Osteoblast (primary cell): ENCODE measurements at regions not wholly inside any gene's neighbourhood (a gene's known extent, or its start where the extent isn't known, plus 50 kb on each side); places are given as distances from the start of the nearest gene placed in this dataset.

Experiments used
- DNase-seq: peaks from one replicate; pipeline ENCODE4 v3.0.0; 2011; ENCODE audit warnings: low spot score, mixed read lengths; ENCODE audit not compliant: insufficient read length; ENCODE audit errors: missing footprints
- H2AFZ ChIP-seq: 2 replicates; pipeline ENCODE4 v1.6.0; 2011; ENCODE audit warnings: mild to moderate bottlenecking, low read length
- H3K27ac ChIP-seq: 2 replicates; pipeline ENCODE4 v1.5.1; 2011; ENCODE audit warnings: mild to moderate bottlenecking, low read depth, low read length, moderate library complexity
- H3K27me3 ChIP-seq: 2 replicates; pipeline ENCODE4 v1.6.0; 2012; ENCODE audit warnings: mild to moderate bottlenecking, control low read depth, inconsistent platforms, low read length, moderate library complexity; ENCODE audit not compliant: insufficient read depth
- H3K36me3 ChIP-seq: 2 replicates; pipeline ENCODE4 v1.5.1; 2011; ENCODE audit warnings: mild to moderate bottlenecking, low read length, control low read depth, moderate library complexity; ENCODE audit not compliant: insufficient read depth
- H3K4me1 ChIP-seq: 2 replicates; pipeline ENCODE4 v1.5.1; 2011; ENCODE audit warnings: mild to moderate bottlenecking, low read length, control low read depth, moderate library complexity; ENCODE audit not compliant: insufficient read depth
- H3K4me2 ChIP-seq: 2 replicates; pipeline ENCODE4 v1.6.0; 2011; ENCODE audit warnings: mild to moderate bottlenecking, low read length; ENCODE audit not compliant: insufficient read depth
- H3K4me3 ChIP-seq: fragments of 200-600 bp; sonication (generic); 3 replicates; pipeline ENCODE4 v1.5.1; 2012; ENCODE audit warnings: mild to moderate bottlenecking, low read length, inconsistent platforms; ENCODE audit not compliant: insufficient read depth
- H3K79me2 ChIP-seq: 2 replicates; pipeline ENCODE4 v1.6.0; 2012; ENCODE audit warnings: mild to moderate bottlenecking, low read length, control low read depth, inconsistent platforms; ENCODE audit not compliant: insufficient read depth
- H3K9me3 ChIP-seq: 2 replicates; pipeline ENCODE4 v1.5.1; 2011; ENCODE audit warnings: low read depth, low read length, control low read depth
- H4K20me1 ChIP-seq: 2 replicates; pipeline ENCODE4 v1.6.0; 2012; ENCODE audit warnings: mild to moderate bottlenecking, low read length, control low read depth; ENCODE audit not compliant: insufficient read depth
- CTCF ChIP-seq: IDR thresholded peaks from 2 replicates; pipeline ENCODE4 v1.5.1; 2011; ENCODE audit warnings: mild to moderate bottlenecking, low read depth, low read length, moderate library complexity; ENCODE audit errors: extremely low read depth

DNA sequence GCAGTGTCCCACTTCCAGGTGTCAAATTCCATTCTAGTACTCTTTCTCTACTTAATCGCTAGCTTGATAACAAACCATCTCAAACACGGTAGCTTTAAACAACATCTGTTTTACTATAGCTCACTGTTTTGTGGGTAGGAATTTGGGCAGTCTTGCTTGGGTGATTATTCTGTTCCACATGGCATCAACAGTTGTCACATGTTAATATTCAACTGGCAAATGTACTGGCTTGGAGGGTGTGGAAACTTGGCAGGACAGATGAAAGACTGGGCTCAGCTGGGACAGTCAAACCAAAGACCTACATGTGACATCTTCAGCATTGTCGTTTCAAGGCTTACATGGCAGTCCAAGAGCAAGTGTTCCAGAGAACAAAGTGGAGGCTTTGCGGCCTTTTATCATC is 241.8 kb downstream of the PTH2R start:
- H3K4me2 ChIP-seq, result no peak overlapping the region
- H3K4me3 ChIP-seq, result no peak overlapping the region
- H2AFZ ChIP-seq, result no peak overlapping the region
- no peak overlapping the region for H3K27ac ChIP-seq
- H3K9me3 ChIP-seq, result no peaks in the 10 kb centered on the region
- TF ChIP-seq CTCF, result no peak
- no peaks in the 10 kb centered on the region for H4K20me1 ChIP-seq
- H3K27me3 ChIP-seq, result no peaks in the 10 kb centered on the region
- H3K36me3 ChIP-seq, result no peaks in the 10 kb centered on the region
- no peaks in the 10 kb centered on the region for H3K79me2 ChIP-seq
- no peak for DNase-seq
- no peaks in the 10 kb centered on the region for H3K4me1 ChIP-seq

- Histone ChIP-seq H3K27me3 (no peaks in the 10 kb centered on the region), H3K27ac (no peak overlapping the region), H3K4me2 (no peak overlapping the region), H4K20me1 (no peaks in the 10 kb centered on the region), H3K9me3 (peaks cover 2% of the 10 kb centered on the region), H3K36me3 (no peaks in the 10 kb centered on the region), H3K4me3 (no peak overlapping the region), H3K79me2 (no peaks in the 10 kb centered on the region), H3K4me1 (no peaks in the 10 kb centered on the region), H2AFZ (no peak overlapping the region)
- no peak for TF ChIP-seq CTCF
- DNase-seq, result no peak
Measured at GRCh38 chr2:208653383-208653782, 246.8 kb downstream of the PTH2R start.

- H3K36me3 ChIP-seq, result no peaks in the 10 kb centered on the region
- H4K20me1 ChIP-seq, result no peaks in the 10 kb centered on the region
- H3K27me3 ChIP-seq, result no peaks in the 10 kb centered on the region
- H3K27ac ChIP-seq, result no peak overlapping the region
- no peaks in the 10 kb centered on the region for H3K4me1 ChIP-seq
- no peak overlapping the region for H3K4me2 ChIP-seq
- no peak for TF ChIP-seq CTCF
- H3K79me2 ChIP-seq, result no peaks in the 10 kb centered on the region
- H3K4me3 ChIP-seq, result no peak overlapping the region
- no peak overlapping the region for H2AFZ ChIP-seq
- no peak for DNase-seq
- H3K9me3 ChIP-seq, result peaks cover 2% of the 10 kb centered on the region
Measured at GRCh38 chr2:208654056-208654455, 247.5 kb downstream of the PTH2R start.

DNA sequence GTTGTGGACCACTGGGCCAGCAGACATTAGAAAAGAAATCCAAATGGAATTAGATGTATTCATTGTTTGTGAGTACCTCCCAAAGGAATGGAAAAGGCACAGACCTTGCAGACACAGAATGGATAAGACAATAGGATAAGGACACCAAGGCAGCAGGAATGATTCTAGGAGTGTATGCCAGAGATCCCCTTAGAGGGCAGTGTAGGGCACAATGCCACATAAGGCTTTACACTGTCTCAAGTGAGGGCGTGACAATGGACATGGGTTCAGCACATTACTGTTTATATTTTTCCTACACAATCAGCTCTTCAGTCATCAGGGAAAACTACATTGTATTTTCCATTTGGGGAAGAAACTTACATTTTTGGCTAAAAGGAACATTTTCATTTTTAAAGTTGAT is 250.9 kb downstream of the PTH2R start:
- Histone ChIP-seq H4K20me1 (no peaks in the 10 kb centered on the region), H3K27me3 (no peaks in the 10 kb centered on the region), H3K27ac (no peak overlapping the region), H3K4me2 (no peak overlapping the region), H3K4me1 (no peaks in the 10 kb centered on the region), H2AFZ (no peak overlapping the region), H3K9me3 (peaks cover 2% of the 10 kb centered on the region), H3K79me2 (no peaks in the 10 kb centered on the region), H3K36me3 (no peaks in the 10 kb centered on the region), H3K4me3 (no peak overlapping the region)
- no peak for TF ChIP-seq CTCF
- no peak for DNase-seq
